Common myeloid progenitor, CD34-positive (primary cell): ENCODE measurements at regions not wholly inside any gene's neighbourhood (a gene's known extent, or its start where the extent isn't known, plus 50 kb on each side); places are given as distances from the start of the nearest gene placed in this dataset.
"Not testable (repeated sequence)": the region's sequence is repeated elsewhere in the genome, so short reads cannot be mapped to it uniquely, and the experiment has no call there.

Experiments used
- CTCF ChIA-PET: fragments of 350-600 bp; sonication (Branson Sonifier 250); formaldehyde crosslinking; loops from one replicate; lab custom pipeline; 2021; ENCODE audit warnings: antibody characterized with exemption; lab: Charles Lee
- POLR2A ChIA-PET: fragments of 350-600 bp; sonication (Branson Sonifier 250); formaldehyde crosslinking; loops from one replicate; lab custom pipeline; 2021; ENCODE audit warnings: antibody characterized with exemption; lab: Charles Lee
- DNase-seq, 3 donors: peaks; one replicate each; pipeline versions ENCODE4 v3.0.0 to v3.0.0-alpha.2; 2013
- H3K27ac ChIP-seq, 2 experiments: 1 replicate in 1 of 2; 2 replicates in 1 of 2; pipeline ENCODE4 v1.7.0; 2013; ENCODE audit warnings: inconsistent platforms in 2 of 2, low read length in 2 of 2, mild to moderate bottlenecking in 2 of 2, low read depth in 1 of 2, moderate library complexity in 1 of 2; ENCODE audit not compliant: severe bottlenecking in 2 of 2, insufficient read depth in 1 of 2, poor library complexity in 1 of 2
- H3K27me3 ChIP-seq, 5 experiments: replicated peaks in 2 of 5; 1 replicate in 3 of 5; 2 replicates in 2 of 5; pipeline versions ENCODE4 v1.6.1 to v1.7.0; 2013; ENCODE audit warnings: low read length in 4 of 5, mild to moderate bottlenecking in 2 of 5, moderate library complexity in 2 of 5, inconsistent platforms in 1 of 5; ENCODE audit not compliant: insufficient read depth in 5 of 5, control insufficient read depth in 4 of 5
- H3K36me3 ChIP-seq, 4 experiments: 1 replicate in 2 of 4; 2 replicates in 2 of 4; pipeline versions ENCODE4 v1.6.1 to v1.7.0; 2013; ENCODE audit warnings: low read length in 3 of 4, control low read depth in 1 of 4, mild to moderate bottlenecking in 1 of 4; ENCODE audit not compliant: control insufficient read depth in 4 of 4, insufficient read depth in 4 of 4
- H3K4me1 ChIP-seq, 4 experiments: 1 replicate in 3 of 4; 2 replicates in 1 of 4; pipeline versions ENCODE4 v1.6.1 to v1.7.1; 2013; ENCODE audit warnings: low read length in 3 of 4, mild to moderate bottlenecking in 3 of 4, control low read depth in 1 of 4, inconsistent platforms in 1 of 4, moderate library complexity in 1 of 4; ENCODE audit not compliant: control insufficient read depth in 4 of 4, insufficient read depth in 4 of 4; ENCODE audit errors: control extremely low read depth in 1 of 4
- H3K4me3 ChIP-seq, 7 experiments: 1 replicate in 4 of 7; 2 replicates in 3 of 7; pipeline versions ENCODE4 v1.5.1 to v1.7.0; 2013; ENCODE audit warnings: mild to moderate bottlenecking in 7 of 7, low read length in 6 of 7, moderate library complexity in 6 of 7, inconsistent platforms in 2 of 7, low read depth in 2 of 7, control low read depth in 1 of 7; ENCODE audit not compliant: insufficient read depth in 4 of 7, control insufficient read depth in 1 of 7; ENCODE audit errors: extremely low read depth in 1 of 7
- H3K9me3 ChIP-seq, 5 experiments: 1 replicate in 4 of 5; 2 replicates in 1 of 5; pipeline versions ENCODE4 v1.6.1 to v1.7.1; 2013; ENCODE audit warnings: low read length in 4 of 5, mild to moderate bottlenecking in 2 of 5, inconsistent platforms in 1 of 5, low read depth in 1 of 5, moderate library complexity in 1 of 5; ENCODE audit not compliant: control insufficient read depth in 4 of 5, insufficient read depth in 2 of 5; ENCODE audit errors: control extremely low read depth in 1 of 5
- WGBS: methylation state at CpG from one replicate; pipeline ENCODE4 v1.1.5; 2013; ENCODE audit not compliant: insufficient coverage; 5-methylcytosine and 5-hydroxymethylcytosine counted together

DNA sequence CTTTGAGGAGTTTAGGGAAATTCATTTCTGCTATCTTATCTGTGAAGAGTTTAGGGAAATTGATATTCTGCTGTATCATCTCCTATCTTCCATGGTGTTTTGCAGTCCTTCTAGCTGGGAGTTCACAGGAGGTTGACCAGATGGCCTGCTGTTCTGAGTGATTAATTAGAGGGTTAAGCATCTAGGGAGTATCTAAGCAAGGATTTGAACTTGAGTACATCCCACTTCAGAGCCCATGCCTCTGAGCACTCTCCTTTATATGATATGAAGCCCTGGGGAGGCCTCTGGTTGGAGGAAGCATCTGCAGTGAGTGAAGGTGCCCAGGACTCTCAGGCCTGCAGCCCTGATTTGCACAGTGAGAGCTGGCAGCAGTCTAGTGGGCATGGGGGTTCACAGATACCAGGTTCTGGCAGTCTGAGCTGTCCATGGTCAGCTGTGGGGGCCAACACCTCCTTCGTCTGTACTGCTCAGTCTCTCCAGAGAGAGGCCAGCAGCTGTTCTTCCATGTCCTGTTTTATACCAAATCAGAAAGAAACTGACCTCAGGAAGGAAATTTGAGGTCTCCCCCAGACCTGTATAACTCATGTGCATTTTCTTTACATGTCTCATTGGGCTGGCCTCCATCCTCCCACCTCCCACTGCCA lies 156.9 kb downstream of the PLCE1 start:
- Histone ChIP-seq H3K4me1 (no peaks in the 10 kb centered on the region), H3K27me3 (no peaks in the 10 kb centered on the region), H3K36me3 (no peaks in the 10 kb centered on the region), H3K27ac (no peak overlapping the region), H3K4me3 (no peak overlapping the region), H3K9me3 (peaks cover 0 to 6% (median 0%) of the 10 kb centered on the region in 5 experiments)
- 100% methylated on average over 1 of the region's 1 CpG for WGBS
- ChIA-PET POLR2A (no interaction called here), CTCF (no interaction called here)
- DNase-seq, result no peak

DNA sequence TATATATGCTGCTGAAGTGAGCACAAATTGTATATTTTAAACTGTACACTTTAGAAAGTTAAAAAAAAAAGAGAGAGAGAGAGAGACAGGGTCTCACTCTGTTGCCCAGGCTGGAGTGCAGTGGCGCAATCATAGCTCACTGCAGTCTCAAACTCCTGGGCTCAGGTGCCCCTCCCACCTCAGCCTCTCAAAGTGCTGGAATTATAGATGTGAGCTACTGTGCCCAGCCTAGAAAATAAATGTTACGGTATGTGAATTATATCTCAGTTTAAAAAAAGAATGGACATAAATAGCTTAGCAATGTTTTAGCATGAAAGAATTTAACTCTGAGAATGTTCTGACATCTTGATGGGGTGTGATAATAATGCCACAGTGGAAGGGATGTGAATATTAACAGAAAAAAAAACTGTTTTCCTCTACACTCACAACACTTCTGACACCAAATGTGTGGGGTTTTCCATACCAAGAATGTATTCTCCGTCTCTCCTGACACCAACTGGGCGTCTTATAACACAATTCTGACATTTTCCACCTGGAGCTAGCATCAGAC lies 162.1 kb downstream of the PLCE1 start:
- no peaks in the 10 kb centered on the region for H3K4me1 ChIP-seq
- 85% methylated on average over 4 of the region's 4 CpGs for WGBS
- no peaks in the 10 kb centered on the region for H3K36me3 ChIP-seq
- no peak overlapping the region for H3K4me3 ChIP-seq
- no peaks in the 10 kb centered on the region for H3K9me3 ChIP-seq
- peaks cover 0 to 5% (median 0%) of the 10 kb centered on the region in 5 experiments for H3K27me3 ChIP-seq
- CTCF ChIA-PET, result no interaction called here
- DNase-seq, result no peak
- POLR2A ChIA-PET, result no interaction called here
- H3K27ac ChIP-seq, result no peak overlapping the region

DNA sequence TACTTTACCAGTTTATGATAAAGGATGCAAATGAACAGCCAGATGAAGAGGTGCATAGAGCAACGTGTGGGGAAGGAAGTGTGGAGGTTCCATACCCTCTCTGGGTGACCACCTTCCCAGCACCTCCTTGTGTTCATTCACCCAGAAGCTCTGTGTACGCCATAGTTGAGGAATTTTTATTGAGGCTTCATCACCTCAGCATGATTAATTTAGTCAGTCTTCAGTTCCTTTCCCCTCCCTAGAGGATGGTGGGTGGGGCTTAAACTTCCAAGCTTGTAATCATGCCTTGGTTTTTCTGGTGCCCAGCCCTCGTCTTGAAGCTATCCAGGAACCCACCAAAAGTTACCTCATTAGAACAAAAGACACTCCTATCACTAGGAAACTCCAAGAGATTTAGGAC lies 162.7 kb downstream of the PLCE1 start:
- POLR2A ChIA-PET, result no interaction called here
- no peak overlapping the region for H3K4me3 ChIP-seq
- CTCF ChIA-PET, result no interaction called here
- no peak overlapping the region for H3K27ac ChIP-seq
- 60% methylated on average over 1 of the region's 3 CpGs for WGBS
- H3K27me3 ChIP-seq, result peaks cover 0 to 5% (median 0%) of the 10 kb centered on the region in 5 experiments
- no peaks in the 10 kb centered on the region for H3K9me3 ChIP-seq
- H3K4me1 ChIP-seq, result no peaks in the 10 kb centered on the region
- no peaks in the 10 kb centered on the region for H3K36me3 ChIP-seq
- no peak for DNase-seq

DNA sequence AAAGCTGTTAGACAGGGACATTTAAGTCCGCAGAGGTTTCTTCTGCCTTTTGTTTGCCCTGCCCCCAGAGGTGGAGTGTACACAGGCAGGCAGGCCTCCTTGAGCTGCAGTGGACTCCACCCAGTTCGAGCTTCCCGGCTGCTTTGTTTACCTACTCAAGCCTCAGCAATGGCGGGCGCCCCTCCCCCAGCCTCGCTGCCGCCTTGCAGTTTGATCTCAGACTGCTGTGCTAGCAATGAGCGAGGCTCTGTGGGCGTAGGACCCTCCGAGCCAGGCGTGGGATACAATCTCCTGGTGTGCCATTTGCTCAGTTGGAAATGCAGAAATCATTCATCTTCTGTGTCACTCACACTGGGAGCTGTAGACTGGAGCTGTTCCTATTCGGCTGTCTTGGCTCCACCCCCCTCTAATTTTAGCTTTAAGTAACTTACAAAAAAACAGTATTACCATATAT lies 171.5 kb downstream of the PLCE1 start:
- H3K9me3 ChIP-seq, H3K4me1 ChIP-seq, DNase-seq, H3K27me3 ChIP-seq, H3K4me3 ChIP-seq, H3K36me3 ChIP-seq, POLR2A ChIA-PET, CTCF ChIA-PET, H3K27ac ChIP-seq: not testable (repeated sequence)
- WGBS, result 93% methylated on average over 3 of the region's 12 CpGs

DNA sequence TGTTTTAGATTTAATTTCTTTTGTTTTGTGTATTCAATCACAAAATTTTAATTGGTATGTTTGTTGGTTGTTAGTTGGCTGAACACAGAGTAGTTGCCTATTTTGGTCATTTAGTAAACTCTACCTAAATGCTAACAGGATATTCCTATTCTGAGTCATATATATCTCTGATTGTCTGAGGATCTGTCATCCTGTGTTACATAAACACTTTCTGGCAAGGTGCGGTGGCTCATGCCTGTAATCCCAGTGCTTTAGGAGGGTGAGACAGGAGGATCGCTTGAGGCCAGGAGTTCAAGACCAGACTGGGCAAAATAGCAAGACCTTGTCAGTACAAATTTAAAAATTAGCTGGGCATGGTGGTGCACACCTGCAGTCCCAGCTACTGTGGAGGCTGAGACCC lies 178.6 kb downstream of the PLCE1 start:
- no peaks in the 10 kb centered on the region for H3K9me3 ChIP-seq
- H3K4me3 ChIP-seq, result no peak overlapping the region
- H3K36me3 ChIP-seq, result no peaks in the 10 kb centered on the region
- CTCF ChIA-PET, result interaction anchor here (0.6 kb wide), 1 partner anchor 85 kb away, joined by 4 read pairs; no protein-coding TSS in a partner anchor
- no peaks in the 10 kb centered on the region for H3K4me1 ChIP-seq
- WGBS, result 94% methylated on average over 2 of the region's 2 CpGs
- H3K27me3 ChIP-seq, result peaks cover 0 to 10% (median 4%) of the 10 kb centered on the region in 5 experiments
- H3K27ac ChIP-seq, result no peak overlapping the region
- POLR2A ChIA-PET, result no interaction called here
- no peak for DNase-seq

DNA sequence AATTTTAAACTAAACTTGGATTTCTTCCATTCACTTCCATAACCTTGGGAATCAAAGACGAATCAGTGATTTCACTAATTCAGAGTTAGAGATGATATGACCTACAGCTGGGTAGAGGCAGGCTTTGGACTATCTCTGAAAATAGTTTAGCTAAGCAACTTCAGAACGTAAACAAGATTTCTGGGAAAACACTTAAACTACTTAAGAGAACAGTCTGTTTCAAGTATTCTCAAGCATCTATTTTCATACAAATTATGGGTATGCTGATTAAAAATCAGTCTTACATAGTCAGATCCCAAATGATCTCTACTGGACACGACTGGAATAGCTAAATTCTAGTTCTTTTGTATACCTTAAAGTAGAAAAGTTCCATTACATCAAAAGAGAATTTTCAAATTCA lies 179.9 kb downstream of the PLCE1 start:
- H3K9me3 ChIP-seq, result no peaks in the 10 kb centered on the region
- H3K4me3 ChIP-seq, result no peak overlapping the region
- no peak overlapping the region for H3K27ac ChIP-seq
- POLR2A ChIA-PET, result no interaction called here
- H3K36me3 ChIP-seq, result no peaks in the 10 kb centered on the region
- no CpG with 5 or more reads among the region's 3 CpGs for WGBS
- H3K27me3 ChIP-seq, result peaks cover 0 to 15% (median 4%) of the 10 kb centered on the region in 5 experiments
- no peaks in the 10 kb centered on the region for H3K4me1 ChIP-seq
- no peak for DNase-seq
- CTCF ChIA-PET, result no interaction called here

DNA sequence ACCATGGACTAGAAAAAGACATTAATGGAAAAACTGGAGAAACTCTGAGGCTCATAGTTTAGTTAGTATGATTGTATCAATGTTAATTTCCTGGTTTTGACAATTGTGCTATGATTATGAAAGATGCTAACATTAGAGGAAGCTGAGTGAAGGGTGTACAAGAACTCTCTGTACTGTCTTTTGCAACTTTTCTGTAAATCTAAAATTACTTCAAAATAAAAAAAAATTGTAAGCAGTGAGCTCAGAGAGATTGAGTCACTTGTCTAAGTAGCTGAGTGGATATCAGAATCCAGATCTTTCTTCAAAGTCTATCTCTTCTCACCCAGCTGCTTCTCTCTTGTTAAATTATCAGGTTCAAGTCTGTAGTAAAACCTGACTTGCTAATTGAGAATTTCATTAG lies 181.1 kb downstream of the PLCE1 start:
- ChIA-PET POLR2A (no interaction called here), CTCF (no interaction called here)
- peaks cover 0 to 15% (median 4%) of the 10 kb centered on the region in 5 experiments for H3K27me3 ChIP-seq
- H3K4me3 ChIP-seq, result no peak overlapping the region
- no peaks in the 10 kb centered on the region for H3K9me3 ChIP-seq
- no peak for DNase-seq
- H3K27ac ChIP-seq, result no peak overlapping the region
- H3K4me1 ChIP-seq, result no peaks in the 10 kb centered on the region
- no peaks in the 10 kb centered on the region for H3K36me3 ChIP-seq
